ENCODE measurements at regions not wholly inside any gene's neighbourhood (a gene's known extent, or its start where the extent isn't known, plus 50 kb on each side); places are given as distances from the start of the nearest gene placed in this dataset.

GRCh38 chr2:57848723-57849122 lies 197.9 kb upstream of the VRK2 start:
- Histone ChIP-seq H2BK20ac (ENCODE audit: low read length) (no peak overlapping the region), H2AK5ac (ENCODE audit: low read depth, low read length) (no peak overlapping the region), H3K18ac (ENCODE audit: extremely low read depth, low read length) (no peak overlapping the region), H3K9me3 (ENCODE audit: insufficient read depth in 2 of 2, low read depth in 1 of 2, low read length in 1 of 2) (peaks cover 0 to 5% of the 10 kb centered on the region in 2 experiments; a peak in 1 of 4 replicates), H3K4me1 (replicated peaks in 1 of 4; ENCODE audit: control insufficient read depth in 3 of 4, insufficient read depth in 4 of 4, low read length in 3 of 4) (no peaks in the 10 kb centered on the region), H3K4me3 (ENCODE audit: extremely low read depth in 1 of 4, insufficient read depth in 2 of 4, low read depth in 3 of 4, low read length in 4 of 4) (no peak overlapping the region), H2BK15ac (ENCODE audit: low read length) (no peak overlapping the region), H3K23me2 (ENCODE audit: low read depth, low read length) (no peaks in the 10 kb centered on the region), H4K5ac (ENCODE audit: insufficient read length, low read depth, low read length) (no peak overlapping the region), H3K27me3 (replicated peaks in 1 of 4; ENCODE audit: control insufficient read depth in 3 of 4, extremely low read depth in 1 of 4, insufficient read depth in 3 of 4, low read length in 3 of 4) (no peaks in the 10 kb centered on the region), H3K79me1 (ENCODE audit: low read depth, low read length) (no peaks in the 10 kb centered on the region), H4K8ac (ENCODE audit: extremely low read depth, insufficient read depth, low read length) (no peak overlapping the region), H3K9ac (replicated peaks in 1 of 4; ENCODE audit: extremely low read depth in 1 of 4, low read depth in 3 of 4, low read length in 3 of 4) (no peak overlapping the region), H3K23ac (ENCODE audit: insufficient read length) (no peak overlapping the region), H3K79me2 (ENCODE audit: control insufficient read depth in 1 of 2, insufficient read depth in 2 of 2, low read length in 2 of 2) (no peaks in the 10 kb centered on the region), H2BK5ac (ENCODE audit: low read depth, low read length) (no peak overlapping the region), H2BK120ac (replicated peaks; ENCODE audit: low read depth, low read length) (no peak overlapping the region), H4K20me1 (replicated peaks in 1 of 2; ENCODE audit: control insufficient read depth in 1 of 2, insufficient read depth in 2 of 2, low read length in 2 of 2) (no peaks in the 10 kb centered on the region), H3K4ac (replicated peaks; ENCODE audit: insufficient read length, low read depth, low read length) (no peak overlapping the region), H3K4me2 (ENCODE audit: insufficient read depth in 1 of 2, low read depth in 2 of 2, low read length in 2 of 2) (no peak overlapping the region), H3K27ac (ENCODE audit: low read depth, low read length) (no peak overlapping the region), H2BK12ac (ENCODE audit: low read depth, low read length) (no peak overlapping the region), H4K91ac (replicated peaks; ENCODE audit: insufficient read length, low read length) (no peak overlapping the region), H2AFZ (ENCODE audit: low read length) (no peak overlapping the region), H3K36me3 (ENCODE audit: control insufficient read depth in 2 of 4, insufficient read depth in 4 of 4, low read length in 3 of 4) (no peaks in the 10 kb centered on the region), H3K14ac (ENCODE audit: insufficient read length) (no peak overlapping the region), H3K56ac (replicated peaks; ENCODE audit: insufficient read length, low read depth, low read length) (no peak overlapping the region)
- ChIA-PET POLR2A (ENCODE audit: partially characterized antibody) (no interaction called here), CTCF (ENCODE audit: partially characterized antibody) (no interaction called here)
- TF ChIP-seq GABPA (IDR thresholded peaks at IDR 0.05; ENCODE audit: borderline replicate concordance, insufficient read depth, low read length) = no peak
- TF ChIP-seq CHD2 (IDR thresholded peaks at IDR 0.05; ENCODE audit: low read length) = no peak
- TF ChIP-seq MAFK (IDR thresholded peaks at IDR 0.05; ENCODE audit: low read depth, low read length) = no peak
- 84% methylated on average over 4 of the region's 4 CpGs; no CpG with 5 or more reads in 1 of the 2 experiments for WGBS, 2 experiments (ENCODE audit: extremely low coverage in 1 of 2, insufficient coverage in 1 of 2, insufficient read length in 1 of 2, insufficient replicate concordance in 2 of 2, low coverage in 1 of 2, low lambda C conversion rate in 2 of 2, missing lambda C conversion rate in 1 of 2)
- DNase-seq (ENCODE audit: low read depth in 1 of 2, low spot score in 2 of 2) = no peak
- no peak for FAIRE-seq

Data from H1 (cell line).